Panc1 (cell line): ENCODE measurements at regions not wholly inside any gene's neighbourhood (a gene's known extent, or its start where the extent isn't known, plus 50 kb on each side); places are given as distances from the start of the nearest gene placed in this dataset.

Experiments
- CTCF ChIP-seq: fragments of 450-650 bp; IDR thresholded peaks from 2 replicates; pipeline ENCODE4 v1.5.1; 2017; ENCODE audit warnings: mild to moderate bottlenecking
- POLR2AphosphoS5 ChIP-seq: IDR thresholded peaks from 2 replicates; pipeline ENCODE4 v1.6.1; 2012; ENCODE audit warnings: mild to moderate bottlenecking, low read depth, low read length, moderate library complexity
- REST ChIP-seq, 2 experiments: IDR thresholded peaks; 2 replicates each; pipeline ENCODE4 v1.6.1; 2011 to 2012; ENCODE audit warnings: low read depth in 2 of 2, control low read depth in 1 of 2, low read length in 1 of 2, mild to moderate bottlenecking in 1 of 2, moderate library complexity in 1 of 2; ENCODE audit not compliant: insufficient read depth in 1 of 2
- SIN3A ChIP-seq: IDR thresholded peaks from 2 replicates; pipeline ENCODE4 v1.6.1; 2012; ENCODE audit warnings: low read depth, mild to moderate bottlenecking, low read length, moderate library complexity, borderline replicate concordance; ENCODE audit not compliant: insufficient read depth

- no peak for TF ChIP-seq CTCF
- TF ChIP-seq POLR2AphosphoS5: no peak
- TF ChIP-seq REST (IDR thresholded peaks at IDR 0.05; ENCODE audit: insufficient read depth in 1 of 2, low read depth in 2 of 2, low read length in 1 of 2): no peak
- no peak for TF ChIP-seq SIN3A
Observed at GRCh38 chr4:45425135-45425534, 698.7 kb downstream of the GABRG1 start.
